HG02678 (cell line): ENCODE measurements at regions not wholly inside any gene's neighbourhood (a gene's known extent, or its start where the extent isn't known, plus 50 kb on each side); places are given as distances from the start of the nearest gene placed in this dataset.

Experiments used
- ATAC-seq: cut with Tn5 transposase; IDR thresholded peaks from one replicate; pipeline ENCODE4 v1.9.1; 2021; ENCODE audit warnings: mild to moderate bottlenecking, moderate library complexity; ENCODE audit not compliant: unreplicated experiment

DNA sequence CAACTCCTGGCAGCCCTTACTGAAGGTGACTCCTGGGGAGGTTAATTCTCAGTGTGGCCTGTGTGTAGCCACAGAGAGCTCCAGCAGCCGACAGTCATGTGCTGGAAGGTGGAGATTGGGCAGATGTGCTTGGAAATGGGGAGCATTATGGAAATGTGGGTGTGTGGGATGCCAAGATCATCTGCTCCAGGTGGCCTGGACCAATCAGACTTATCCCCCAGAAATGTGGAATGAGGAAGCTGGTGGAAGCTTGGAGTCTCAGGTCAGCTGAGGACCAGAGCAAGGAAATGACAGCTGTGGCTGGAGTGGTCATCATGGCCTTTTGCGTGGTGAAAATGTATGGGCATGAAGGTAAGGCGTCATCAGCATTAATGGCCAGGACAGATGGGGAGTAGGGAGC, 234.0 kb downstream of the MIAT start:
- no peak for ATAC-seq

DNA sequence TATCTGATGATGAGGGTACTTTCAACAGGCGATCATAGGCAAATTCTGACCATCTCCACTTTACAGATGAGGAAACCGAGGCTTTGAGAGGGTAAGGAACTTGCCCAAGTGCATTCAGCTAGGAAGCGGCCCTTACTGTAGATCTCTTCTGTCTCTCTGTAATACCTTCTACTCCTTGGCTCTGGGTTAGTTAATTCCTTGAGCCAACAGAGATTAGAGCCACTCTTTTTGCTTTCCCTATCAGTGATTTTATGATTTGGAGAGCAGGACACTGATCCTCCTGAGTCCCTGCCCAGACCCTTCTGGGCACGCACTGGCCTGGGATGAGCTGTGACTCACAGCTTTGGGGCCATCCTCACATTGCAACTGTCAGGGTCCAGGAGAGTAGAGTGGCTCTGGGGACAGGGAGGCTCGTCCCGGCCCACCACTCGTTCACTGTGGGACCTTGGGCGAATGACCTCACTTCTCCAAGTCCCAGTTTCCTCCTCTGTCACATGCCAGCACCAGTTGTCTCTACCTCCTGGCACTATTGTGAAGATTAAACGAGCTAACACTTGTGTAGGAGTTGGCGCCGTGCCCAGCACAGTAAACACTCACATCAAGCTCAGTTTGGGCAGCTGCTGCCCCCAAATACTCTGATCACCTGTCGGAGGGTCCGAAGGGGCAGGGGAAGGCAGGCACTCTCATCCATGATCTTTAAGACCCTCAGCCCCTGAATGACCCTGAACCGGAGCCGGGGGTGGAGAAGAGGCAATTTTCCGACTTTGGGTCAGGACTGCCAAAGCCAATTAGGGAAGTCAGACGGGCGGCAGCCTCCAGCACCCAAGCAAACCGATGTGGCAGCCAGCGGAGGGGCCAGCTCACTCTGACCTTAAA, 235.0 kb downstream of the MIAT start:
- ATAC-seq = no peak

DNA sequence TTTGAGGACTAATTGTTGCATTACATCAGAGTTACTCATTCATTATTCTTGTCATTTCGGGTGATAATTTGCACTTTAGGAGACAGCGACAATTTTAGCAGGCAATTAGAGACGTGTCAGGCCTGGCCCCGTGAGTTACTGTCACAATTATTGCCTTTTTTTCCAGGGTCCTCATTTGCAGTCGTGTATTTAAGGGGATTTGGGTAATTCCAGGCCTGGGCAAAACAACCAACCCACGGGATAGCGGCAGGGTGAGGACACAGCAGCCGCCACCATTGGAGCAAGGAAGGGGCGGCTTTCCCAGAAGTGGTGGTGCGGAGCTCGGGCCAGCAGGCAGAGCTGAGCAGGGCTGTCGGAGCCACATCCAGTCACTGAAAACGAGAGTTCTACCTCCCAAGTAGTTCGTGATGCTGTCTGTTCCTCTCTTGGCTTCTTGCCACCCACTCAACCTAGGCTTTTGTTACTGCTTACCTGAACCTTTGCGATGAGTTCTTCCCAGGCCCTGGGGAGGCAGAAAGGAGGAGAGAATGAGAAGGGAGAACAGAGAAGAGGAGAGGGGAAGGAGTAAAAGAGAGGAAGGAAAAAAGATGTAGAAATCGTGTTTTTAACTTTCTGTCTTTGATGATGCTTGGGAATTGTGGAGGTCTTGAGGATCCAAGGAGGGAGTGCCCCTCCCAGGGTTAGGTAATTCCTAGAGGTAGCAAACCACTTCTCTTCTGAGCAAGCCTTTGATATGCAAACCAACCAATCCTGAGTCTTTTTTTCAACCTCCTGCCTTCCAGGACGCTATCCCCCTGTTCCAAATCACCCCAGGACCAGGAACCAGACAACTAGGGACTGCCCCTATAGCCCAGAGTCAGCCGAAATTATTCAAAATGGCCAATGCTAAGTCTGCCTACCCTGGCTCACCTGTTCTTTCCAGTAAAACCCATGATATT, 236.1 kb downstream of the MIAT start:
- ATAC-seq = no peak

DNA sequence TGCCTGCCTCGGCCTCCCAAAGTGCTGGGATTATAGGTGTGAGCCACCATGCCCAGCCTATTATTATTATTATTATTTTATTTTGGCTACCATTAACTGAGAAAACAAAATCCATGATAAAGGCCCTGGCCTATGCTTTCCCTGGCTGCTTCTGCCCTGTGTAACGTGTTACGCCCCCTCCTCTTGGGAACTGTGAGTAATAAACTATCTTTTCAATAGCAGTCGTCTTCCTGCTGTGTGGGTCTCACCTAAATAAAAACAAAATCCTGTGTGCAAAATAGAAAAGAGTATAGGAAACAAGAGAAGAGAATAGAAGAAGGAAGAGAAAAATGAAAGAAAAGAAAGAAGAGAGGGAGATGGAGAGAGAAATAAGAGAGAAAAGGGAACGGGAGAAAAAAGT, 237.0 kb downstream of the MIAT start:
- no peak for ATAC-seq

DNA sequence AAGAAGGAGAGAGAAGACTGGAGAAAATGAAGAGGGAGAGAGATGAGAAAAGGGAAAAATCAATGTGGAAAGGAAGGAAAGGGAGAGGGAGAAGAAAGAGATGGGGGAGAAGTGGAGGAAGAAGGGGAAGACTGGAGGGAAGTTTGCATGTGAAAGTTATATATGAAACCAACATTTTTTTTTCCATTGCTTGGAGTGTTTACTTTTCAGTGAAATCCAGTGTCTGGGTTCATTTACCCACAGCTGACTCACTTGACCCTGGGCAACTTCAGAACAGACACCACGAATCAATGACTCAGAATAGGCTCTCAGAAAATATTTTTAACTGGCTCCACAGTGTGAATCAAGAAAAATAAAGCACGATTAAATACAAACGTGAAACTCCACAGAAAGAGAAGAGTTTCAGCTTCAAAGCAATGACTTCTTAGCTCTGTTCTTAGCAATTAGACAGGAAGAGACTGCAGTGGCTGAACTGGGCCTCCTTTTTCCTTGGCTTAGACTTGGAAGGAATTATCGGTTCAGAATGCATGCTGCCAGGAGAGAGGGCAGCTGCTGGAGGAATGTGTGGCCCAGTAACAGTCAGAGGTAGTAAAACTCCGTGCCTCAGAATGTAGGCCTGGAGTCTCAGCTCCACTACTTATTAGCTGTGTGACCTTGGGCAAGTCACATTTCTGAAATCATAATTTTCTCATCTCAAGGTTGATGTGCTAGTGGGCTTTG, 237.5 kb downstream of the MIAT start:
- ATAC-seq = no peak

DNA sequence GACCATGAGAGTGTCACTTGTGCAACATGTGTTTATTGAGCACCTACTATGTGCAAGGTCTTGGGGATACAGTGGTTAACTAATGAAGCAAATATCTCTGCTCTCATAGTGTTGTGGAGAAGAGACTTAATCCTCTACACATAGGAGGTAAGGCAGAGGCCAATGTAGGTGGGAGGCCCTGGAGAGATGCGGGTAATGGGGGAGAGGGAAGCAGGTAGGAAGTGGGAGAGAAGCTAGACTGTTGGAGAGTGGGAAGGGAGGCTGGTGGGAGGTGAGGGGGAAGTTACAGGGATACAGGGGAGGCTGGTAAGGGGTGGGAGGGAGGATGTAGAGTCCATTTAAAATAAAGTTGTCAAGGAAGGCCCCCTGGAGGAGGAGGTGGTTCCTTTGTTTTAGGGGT, 240.0 kb downstream of the MIAT start:
- ATAC-seq = no peak

DNA sequence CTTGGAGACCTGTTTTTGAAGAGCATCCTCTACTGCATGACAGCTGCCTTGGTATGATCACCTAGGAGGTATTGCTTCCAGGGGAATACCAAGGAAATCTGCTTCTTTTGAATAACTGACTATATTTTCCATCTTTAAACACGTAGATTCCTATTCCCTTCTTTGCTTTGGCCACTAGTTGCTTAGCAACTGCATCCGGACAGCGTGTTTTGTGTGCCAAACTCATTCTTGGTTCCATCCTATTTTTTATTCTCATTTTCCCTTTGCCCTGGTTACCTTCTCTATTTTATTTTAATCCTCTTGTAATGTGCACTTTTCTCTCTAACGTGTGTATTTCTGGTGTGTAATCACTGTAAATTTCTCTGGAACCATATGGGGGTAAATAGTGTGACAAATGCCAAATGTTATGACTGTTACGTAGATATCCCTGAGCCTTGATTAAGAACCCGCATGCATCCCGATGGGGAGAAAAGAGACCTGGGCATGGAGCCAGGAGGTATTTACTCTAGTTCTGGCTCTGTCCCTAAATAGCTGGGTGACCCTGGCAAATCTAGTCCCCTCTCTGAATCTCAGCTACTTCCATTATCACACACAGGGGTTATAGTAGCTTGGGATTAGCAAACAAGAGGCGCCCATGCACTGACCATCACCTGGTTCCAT, 241.7 kb downstream of the MIAT start:
- ATAC-seq = no peak

DNA sequence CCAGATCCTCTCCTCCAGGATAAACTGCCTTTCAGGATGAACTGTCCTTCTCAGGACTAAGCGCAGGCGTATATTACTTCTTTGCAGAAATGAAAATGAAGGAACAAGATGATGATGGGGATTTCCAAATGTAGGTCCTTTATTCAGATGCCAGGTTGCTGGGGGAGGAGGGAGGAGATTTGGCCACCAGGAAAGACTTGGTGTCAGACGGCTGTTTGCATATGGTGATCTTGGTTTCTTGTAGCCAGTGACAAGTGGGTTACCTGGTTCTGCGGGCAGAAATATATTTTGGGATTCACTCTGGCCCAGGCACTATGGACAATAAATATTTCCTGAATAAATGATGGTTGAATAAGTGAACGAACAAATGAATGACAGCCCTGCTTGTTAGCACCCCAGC, 243.4 kb downstream of the MIAT start:
- no peak for ATAC-seq

DNA sequence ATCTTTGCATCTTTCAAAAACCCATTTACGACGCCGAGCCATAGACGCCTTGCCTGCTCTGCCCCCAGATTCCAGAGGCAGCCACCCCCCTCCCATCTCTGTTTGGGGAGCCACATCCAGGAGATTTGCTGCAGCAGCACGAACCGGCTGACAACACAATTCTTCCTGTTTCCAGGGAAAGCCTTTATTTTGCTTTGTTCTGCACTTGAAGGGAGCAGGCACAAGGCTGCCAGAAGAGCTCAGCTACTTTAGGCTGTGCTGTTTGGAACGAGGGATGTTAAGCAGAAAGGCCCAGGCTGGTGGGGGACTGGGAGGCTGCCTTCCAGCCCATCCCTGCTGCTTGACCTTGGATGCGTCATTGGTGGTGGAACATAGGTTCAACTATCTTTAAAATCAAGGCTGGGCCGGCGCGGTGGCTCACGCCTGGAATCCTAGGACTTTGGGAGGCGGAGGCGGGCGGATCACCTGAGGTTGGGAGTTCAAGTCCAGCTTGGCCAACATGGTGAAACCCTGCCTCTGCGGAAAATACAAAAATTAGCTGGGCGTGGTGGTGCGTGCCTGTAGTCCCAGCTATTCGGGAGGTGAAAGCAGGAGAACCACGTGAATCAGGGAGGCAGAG, 243.9 kb downstream of the MIAT start:
- ATAC-seq = no peak

DNA sequence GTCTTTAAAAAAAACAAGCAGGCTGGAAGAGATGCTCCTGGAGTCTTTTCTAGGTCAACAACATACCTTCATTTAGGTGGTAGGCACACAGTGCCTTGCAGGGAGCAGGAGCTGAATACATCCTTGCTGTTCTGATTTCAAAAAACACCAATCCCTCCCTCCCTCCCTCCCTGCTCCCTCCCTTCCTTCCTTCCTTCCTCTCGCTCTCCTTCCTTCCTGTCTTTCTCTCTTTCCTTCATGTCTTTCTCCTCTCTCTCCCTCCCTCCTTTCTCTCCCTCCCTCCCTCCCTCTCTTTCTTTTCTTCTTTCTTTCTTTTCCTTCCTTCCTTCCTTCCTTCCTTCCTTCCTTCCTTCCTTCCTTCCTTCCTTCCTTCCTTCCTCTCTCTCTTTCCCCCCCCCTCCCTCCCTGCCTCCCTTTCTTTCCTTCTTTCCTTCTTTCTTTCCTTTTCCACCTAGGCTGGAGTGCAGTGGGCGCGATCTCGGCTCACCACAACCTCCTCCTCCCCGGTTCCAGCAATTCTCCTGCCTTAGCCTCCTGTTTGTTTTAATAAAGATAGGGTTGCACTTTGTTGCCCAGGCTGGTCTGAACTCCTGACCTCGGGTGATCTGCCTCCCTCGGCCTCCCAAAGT, 245.1 kb downstream of the MIAT start:
- no peak for ATAC-seq

DNA sequence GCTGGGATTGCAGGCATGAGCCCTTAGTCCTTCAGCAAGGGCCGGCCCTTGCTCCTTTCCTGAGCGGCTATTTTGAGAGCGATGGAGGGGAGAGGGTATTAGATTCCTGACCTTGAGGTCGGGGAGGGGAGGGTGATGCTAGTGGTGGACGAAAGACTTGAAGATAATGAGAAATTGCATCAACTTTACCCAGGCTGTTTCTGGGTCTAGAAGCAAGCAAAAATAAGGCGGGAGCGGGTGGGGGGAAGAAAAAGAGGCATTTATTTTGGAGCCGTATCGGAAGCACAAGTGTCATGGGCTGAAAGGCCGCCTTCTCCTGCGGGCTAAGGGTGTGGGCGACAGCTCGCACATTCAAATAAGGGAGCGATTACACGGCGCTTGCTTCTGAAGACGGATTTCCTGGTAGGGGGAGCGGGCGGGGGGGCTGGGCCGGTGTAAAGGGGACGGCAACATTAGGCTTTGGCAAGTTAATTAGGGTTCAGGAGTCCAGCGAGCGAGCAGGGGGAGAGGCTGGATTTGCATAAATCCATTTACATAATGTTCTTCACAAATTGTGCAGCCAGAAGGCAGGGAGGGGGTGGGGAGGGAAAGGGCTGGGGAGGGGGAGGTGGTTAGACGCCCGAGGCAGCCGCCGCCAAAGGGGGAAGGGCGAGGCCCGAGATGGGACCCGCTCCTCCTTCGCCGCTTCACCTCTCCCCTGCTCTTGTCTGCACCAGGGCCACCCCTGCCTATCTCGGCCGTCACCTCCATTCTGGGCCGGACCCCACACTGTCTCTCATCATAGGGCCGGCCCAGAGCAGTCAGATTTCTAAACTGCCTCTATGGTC, 245.9 kb downstream of the MIAT start:
- ATAC-seq = no peak

DNA sequence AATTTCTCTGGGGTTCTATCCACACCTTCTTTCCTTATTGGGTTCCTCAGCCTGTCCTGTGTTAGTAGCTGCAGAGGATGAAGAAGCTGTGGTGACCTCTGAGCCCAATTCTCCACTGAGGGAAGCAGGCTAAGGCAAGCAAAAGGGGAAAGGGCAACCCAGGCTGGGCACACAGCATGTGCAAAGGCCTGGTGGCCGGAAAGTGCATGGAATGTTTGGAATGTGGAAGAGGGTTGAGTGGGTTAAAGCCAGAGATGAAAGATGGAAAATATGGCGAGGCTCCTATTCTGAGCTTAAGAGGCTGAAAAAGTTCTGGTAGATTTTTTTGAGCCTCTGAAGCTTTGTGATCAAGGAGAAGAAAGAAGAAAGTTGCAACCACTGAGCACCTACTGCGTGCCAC, 247.1 kb downstream of the MIAT start:
- ATAC-seq = no peak

DNA sequence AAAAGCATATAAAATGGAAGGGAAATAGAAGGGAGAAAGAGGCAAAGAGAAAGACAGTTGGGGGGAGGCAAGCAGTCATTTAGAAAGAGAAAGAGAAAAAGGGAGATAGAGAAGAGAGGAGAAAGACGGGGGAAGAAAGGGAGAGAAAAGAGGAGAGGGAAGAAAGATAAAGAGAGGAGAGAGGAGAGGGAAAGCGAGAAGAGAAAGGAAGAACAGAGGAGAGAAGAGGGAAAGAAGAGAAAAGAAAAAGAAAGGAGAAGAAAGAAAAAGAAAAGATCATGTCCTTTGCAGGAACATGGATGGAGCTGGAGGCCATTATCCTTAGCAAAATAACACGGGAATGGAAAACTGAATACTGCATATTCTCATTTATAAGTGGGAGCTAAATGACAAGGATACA, 247.7 kb downstream of the MIAT start:
- no peak for ATAC-seq

DNA sequence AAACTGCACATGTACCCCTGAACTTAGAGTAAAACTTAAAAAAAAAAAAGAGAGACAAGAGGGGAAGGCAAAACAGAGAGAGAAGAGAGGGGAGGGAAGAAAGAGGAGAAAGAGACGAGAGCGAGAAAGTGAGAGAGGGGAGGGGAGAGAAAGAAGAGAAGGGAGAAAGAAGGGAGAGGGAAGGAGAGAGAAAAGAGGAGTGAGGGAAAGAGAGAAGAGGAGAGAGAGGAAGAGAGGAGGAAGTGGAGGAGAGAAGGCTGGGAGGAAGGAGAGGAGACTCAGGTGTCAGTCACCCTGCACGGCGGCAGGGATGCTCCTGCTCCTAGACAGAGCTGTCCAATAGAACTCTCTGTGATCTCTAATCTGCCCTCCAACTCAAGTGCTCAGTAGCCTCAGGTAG, 248.3 kb downstream of the MIAT start:
- ATAC-seq = no peak

DNA sequence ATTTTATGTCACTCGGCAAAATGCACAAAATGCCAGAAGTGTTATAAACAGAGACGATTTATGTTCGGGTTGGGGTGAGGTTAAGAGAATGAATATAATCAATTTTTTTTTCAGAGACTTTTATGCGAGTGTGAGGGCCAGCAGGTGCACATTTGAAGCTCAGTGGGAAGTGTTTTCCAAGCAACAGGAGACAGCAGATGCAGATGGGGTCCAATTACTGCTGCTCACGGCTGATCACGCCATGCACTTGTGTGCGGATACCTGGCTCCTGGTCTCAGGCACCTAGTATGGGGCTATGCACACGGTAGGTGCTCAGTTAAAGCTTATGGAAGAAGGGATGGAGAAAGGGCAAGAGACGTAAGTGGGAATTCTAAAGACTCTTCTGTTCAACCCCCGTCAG, 249.1 kb downstream of the MIAT start:
- no peak for ATAC-seq

DNA sequence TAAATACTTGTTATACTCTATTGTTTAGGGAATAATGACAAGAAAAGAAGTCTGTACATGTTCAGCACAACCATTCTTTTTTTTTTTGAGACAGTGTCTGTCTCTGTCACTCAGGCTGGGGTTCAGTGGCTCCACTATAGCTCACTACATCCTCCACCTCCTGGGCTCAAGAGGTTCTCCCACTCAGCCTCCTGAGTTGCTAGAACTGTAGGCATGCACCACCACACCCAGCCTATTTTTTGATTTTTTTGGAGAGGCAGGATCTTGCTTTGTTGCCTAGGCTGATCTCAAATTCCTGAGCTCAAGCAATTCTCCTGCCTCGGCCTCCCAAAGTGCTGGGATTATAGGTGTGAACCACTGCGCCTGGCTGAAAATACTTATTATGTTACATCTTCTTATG, 250.0 kb downstream of the MIAT start:
- ATAC-seq = no peak

DNA sequence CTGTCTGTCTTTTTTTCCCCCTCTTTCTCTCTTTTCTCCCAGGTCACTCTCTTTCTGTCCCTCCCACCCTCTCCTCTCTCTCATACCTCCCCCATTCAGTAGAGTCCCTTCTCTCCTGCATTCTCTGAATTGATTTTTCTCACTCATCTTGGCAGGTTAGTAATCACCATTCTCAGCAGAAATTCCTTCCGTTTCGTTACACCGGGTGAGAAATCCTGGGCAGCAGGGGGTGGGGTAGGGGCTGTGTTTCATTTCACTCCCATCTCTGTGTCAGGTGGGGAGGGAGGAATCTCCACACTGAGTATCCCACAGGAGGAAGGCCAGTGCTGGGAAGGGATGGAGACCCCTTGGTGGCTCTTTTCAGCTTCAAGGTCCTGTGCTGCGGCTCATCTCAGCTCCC, 253.5 kb downstream of the MIAT start:
- ATAC-seq = no peak

DNA sequence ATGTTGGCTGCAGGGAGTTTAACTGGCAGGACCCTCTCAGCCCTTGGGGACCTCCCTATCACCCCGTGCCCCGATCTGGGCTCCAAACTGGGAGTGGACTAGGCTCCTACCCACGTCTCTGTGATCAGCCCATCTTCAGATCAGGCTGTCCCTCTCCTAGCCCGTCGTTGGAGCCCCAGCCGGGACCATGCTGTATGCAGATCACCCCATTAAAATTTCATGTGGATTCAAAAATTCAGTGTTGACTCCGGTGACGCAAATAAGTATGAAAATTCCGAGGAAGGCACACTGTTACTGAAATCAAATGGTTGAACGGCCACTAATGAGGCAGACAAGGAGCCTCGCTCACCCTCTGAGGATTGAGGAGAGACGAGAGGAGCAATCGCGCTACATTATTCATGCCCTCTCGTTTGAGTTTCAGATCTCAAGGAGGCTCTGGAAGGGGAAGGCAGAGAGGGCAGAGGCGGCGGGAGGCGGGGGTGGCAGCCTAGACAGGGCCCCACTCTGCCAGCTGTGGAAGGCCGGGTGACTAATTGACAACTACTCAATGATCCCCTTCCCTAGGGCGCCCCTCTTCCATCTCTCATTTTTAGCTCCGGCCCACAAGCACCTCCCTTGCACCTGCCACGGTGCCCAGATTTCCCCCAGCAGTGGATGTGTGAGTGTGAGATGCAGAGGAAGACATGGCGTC, 255.4 kb downstream of the MIAT start:
- ATAC-seq = no peak
